AG04450 (cell line): ENCODE measurements at regions not wholly inside any gene's neighbourhood (a gene's known extent, or its start where the extent isn't known, plus 50 kb on each side); places are given as distances from the start of the nearest gene placed in this dataset.
"Not testable (repeated sequence)": the region's sequence is repeated elsewhere in the genome, so short reads cannot be mapped to it uniquely, and the experiment has no call there.

Experiments used
- CTCF ChIA-PET: fragments of 300-600, 350-600 bp; formaldehyde crosslinking; extraction: SDS; loops from one replicate; lab custom pipeline; 2022; ENCODE audit warnings: antibody characterized with exemption, inconsistent platforms; lab: Charles Lee
- POLR2A ChIA-PET: fragments of 350-600 bp; formaldehyde crosslinking; extraction: SDS; loops from one replicate; lab custom pipeline; 2021; ENCODE audit warnings: antibody characterized with exemption, inconsistent platforms; lab: Yijun Ruan, JAX
- DNase-seq: peaks from one replicate; pipeline ENCODE4 v3.0.0-alpha.2; 2011; ENCODE audit warnings: low read depth, low spot score
- H3K27ac ChIP-seq: one replicate; pipeline ENCODE4 v1.5.1; 2012; ENCODE audit warnings: low read depth, low read length, control low read depth
- H3K27me3 ChIP-seq: one replicate; pipeline ENCODE4 v1.6.0; 2012; ENCODE audit warnings: low read length; ENCODE audit not compliant: control insufficient read depth, insufficient read depth
- H3K4me3 ChIP-seq: 2 replicates; pipeline ENCODE4 v1.5.1; 2011; ENCODE audit warnings: mild to moderate bottlenecking, low read depth, low read length, control low read depth
- H3K9me3 ChIP-seq: 2 replicates; pipeline ENCODE4 v1.5.1; 2012; ENCODE audit warnings: low read length; ENCODE audit not compliant: control insufficient read depth, insufficient read depth
- TF ChIP-seq, protein P1 (sequence below): IDR thresholded peaks from 2 replicates; pipeline ENCODE4 v1.5.1; 2011; ENCODE audit warnings: low read depth, low read length, control low read depth, inconsistent platforms

DNA sequence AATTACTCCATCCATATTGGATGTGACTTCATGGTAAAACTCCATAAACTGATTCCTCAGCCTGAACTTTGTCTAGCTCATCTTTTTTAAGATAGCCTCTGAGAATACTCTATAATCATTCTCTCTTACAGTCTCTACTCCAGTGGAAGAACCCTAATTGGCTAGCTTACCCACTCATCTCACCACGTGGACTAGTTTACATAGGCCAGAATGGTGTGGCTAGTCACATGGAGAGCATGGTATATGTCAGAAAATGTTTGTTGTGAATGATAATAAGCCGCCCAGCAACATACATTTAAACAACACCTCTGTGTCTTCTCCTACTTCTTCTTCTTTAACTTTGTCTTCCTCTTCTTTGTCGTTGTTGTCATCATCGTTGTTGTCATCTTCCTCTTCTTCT is 389.2 kb upstream of the LRRC3B start:
- no peak for DNase-seq
- TF ChIP-seq, protein P1, sequence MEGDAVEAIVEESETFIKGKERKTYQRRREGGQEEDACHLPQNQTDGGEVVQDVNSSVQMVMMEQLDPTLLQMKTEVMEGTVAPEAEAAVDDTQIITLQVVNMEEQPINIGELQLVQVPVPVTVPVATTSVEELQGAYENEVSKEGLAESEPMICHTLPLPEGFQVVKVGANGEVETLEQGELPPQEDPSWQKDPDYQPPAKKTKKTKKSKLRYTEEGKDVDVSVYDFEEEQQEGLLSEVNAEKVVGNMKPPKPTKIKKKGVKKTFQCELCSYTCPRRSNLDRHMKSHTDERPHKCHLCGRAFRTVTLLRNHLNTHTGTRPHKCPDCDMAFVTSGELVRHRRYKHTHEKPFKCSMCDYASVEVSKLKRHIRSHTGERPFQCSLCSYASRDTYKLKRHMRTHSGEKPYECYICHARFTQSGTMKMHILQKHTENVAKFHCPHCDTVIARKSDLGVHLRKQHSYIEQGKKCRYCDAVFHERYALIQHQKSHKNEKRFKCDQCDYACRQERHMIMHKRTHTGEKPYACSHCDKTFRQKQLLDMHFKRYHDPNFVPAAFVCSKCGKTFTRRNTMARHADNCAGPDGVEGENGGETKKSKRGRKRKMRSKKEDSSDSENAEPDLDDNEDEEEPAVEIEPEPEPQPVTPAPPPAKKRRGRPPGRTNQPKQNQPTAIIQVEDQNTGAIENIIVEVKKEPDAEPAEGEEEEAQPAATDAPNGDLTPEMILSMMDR, result no peak

DNA sequence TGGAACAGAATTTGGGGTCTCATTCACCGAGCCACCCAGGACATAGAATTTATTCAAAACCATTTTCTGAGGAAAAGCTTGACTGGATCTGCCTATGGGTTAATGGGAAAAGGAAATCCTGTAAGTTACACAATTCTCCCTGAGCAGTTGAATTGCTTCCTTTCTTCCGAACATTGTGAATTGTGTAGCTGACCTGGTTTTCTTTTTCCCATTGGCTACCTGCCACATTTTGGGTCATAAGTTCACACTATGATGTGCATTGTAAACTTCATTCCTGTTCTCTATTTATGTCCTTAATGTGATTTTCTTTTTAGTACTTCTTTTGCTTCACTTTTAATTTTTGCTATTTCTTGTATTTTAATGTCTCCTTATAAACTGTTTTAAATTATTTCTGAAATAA is 386.0 kb upstream of the LRRC3B start:
- Histone ChIP-seq H3K27ac (no peak overlapping the region), H3K4me3 (no peak overlapping the region), H3K9me3 (no peaks in the 10 kb centered on the region; the same call in 1 of the 2 replicates), H3K27me3 (no peaks in the 10 kb centered on the region)
- ChIA-PET POLR2A (no interaction called here), CTCF (no interaction called here)
- TF ChIP-seq, protein P1, result no peak
- no peak for DNase-seq

More for the DNA sequence above, 389.2 kb upstream of the LRRC3B start:
- no peaks in the 10 kb centered on the region; the same call in 1 of the 2 replicates for H3K9me3 ChIP-seq
- no peak overlapping the region for H3K4me3 ChIP-seq
- no peaks in the 10 kb centered on the region for H3K27me3 ChIP-seq
- ChIA-PET POLR2A (no interaction called here), CTCF (no interaction called here)
- H3K27ac ChIP-seq, result no peak overlapping the region

DNA sequence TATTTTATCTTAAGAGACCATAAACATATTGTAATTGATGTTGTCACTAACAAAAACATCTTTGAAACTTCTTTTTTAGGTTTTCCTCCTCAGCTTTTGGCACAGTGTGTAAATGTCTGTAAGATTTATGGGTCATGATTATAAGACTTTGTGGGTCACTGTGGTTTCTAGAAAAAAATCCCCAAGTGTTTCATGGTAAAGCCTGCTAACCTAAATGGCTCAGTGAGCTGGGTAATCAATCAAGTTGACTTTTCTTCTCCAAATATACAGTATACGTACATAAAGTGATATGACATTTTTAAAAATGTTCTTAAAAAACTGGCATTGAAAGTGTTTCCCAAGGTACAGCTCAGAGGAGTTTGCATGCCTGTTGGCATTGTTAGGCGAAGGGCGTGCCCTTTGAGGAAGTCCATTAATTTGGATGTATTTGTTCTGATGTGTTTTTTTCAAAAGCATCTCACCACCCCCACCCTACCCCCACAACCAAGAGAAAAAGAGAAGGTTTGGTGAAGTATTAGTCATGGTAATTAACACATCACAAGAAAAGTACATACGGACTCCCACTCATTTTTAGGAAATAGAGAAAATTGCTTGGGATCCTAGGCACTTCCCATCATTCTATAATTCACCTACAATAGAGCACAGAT is 385.4 kb upstream of the LRRC3B start:
- POLR2A ChIA-PET, result no interaction called here
- CTCF ChIA-PET, result no interaction called here
- Histone ChIP-seq H3K9me3 (no peaks in the 10 kb centered on the region; the same call in 1 of the 2 replicates), H3K27ac (no peak overlapping the region), H3K27me3 (no peaks in the 10 kb centered on the region), H3K4me3 (no peak overlapping the region)
- DNase-seq, result no peak
- TF ChIP-seq, protein P1, result no peak

DNA sequence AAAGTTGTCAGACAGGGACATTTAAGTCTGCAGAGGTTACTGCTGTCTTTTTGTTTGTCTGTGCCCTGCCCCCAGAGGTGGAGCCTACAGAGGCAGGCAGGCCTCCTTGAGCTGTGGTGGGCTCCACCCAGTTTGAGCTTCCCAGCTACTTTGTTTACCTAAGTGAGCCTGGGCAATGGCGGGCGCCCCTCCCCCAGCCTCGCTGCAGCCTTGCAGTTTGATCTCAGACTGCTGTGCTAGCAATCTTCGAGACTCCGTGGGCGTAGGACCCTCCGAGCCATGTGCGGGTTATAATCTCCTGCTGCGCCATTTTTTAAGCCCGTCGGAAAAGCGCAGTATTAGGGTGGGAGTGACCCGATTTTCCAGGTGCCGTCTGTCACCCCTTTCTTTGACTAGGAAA is 378.0 kb upstream of the LRRC3B start:
- CTCF ChIA-PET, DNase-seq, H3K27me3 ChIP-seq, H3K4me3 ChIP-seq, POLR2A ChIA-PET, H3K9me3 ChIP-seq, H3K27ac ChIP-seq: not testable (repeated sequence)

DNA sequence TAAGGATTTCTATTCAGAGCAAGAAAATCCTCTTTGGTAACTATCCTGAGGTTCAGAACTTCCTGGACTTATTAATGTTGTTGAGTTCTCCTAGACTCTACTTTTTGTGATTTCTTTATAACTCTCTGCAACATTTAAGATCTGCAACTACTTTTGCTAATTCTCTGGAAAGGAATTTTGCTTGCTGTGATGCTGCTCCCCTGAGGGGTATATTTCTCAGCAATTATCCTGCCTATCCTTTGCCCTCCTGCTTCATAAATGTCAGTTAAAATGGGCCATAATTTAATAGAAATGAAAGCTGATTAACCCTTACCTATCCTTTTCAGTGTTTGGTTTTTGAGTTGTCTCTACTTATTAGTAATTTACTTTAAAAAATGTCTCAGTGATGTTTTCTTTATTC is 377.3 kb upstream of the LRRC3B start:
- H3K27me3 ChIP-seq, result no peaks in the 10 kb centered on the region
- H3K9me3 ChIP-seq, result 0 out of 2 replicates have a peak, but pooled peaks cover 3% of the 10 kb centered on the region
- H3K4me3 ChIP-seq, result no peak overlapping the region
- TF ChIP-seq, protein P1, result no peak
- DNase-seq, result no peak
- ChIA-PET POLR2A (no interaction called here), CTCF (no interaction called here)
- H3K27ac ChIP-seq, result no peak overlapping the region
